ENCODE measurements at regions not wholly inside any gene's neighbourhood (a gene's known extent, or its start where the extent isn't known, plus 50 kb on each side); places are given as distances from the start of the nearest gene placed in this dataset.

GRCh38 chr12:45535610-45536180 lies 193.8 kb upstream of the ARID2 start:
- Histone ChIP-seq H3K4me3 (IDR thresholded peaks at IDR 0.05; ENCODE audit: insufficient read depth, low read depth, low read length) (no peak overlapping the region), H4K20me1 (ENCODE audit: insufficient read depth) (no peaks in the 10 kb centered on the region), H3K27ac (no peak overlapping the region), H3K27me3 (ENCODE audit: insufficient read depth, low read depth) (no peaks in the 10 kb centered on the region), H3K4me1 (ENCODE audit: low read depth, poor library complexity, severe bottlenecking) (no peaks in the 10 kb centered on the region), H3K4me2 (no peak overlapping the region), H3K9ac (no peak overlapping the region), H2AFZ (ENCODE audit: low read depth) (no peak overlapping the region), H3K79me2 (ENCODE audit: insufficient read depth, low read depth) (no peaks in the 10 kb centered on the region), H3K36me3 (ENCODE audit: insufficient read depth) (no peaks in the 10 kb centered on the region)
- no peak for TF ChIP-seq CTCF (conservative IDR thresholded peaks at IDR 0.05; ENCODE audit: low read depth, low read length)

GRCh38 chr12:45536284-45536683 lies 193.2 kb upstream of the ARID2 start:
- Histone ChIP-seq H3K27me3 (ENCODE audit: insufficient read depth, low read depth) (no peaks in the 10 kb centered on the region), H4K20me1 (ENCODE audit: insufficient read depth) (no peaks in the 10 kb centered on the region), H3K36me3 (ENCODE audit: insufficient read depth) (no peaks in the 10 kb centered on the region), H3K4me3 (IDR thresholded peaks at IDR 0.05; ENCODE audit: insufficient read depth, low read depth, low read length) (no peak overlapping the region), H3K4me2 (no peak overlapping the region), H3K79me2 (ENCODE audit: insufficient read depth, low read depth) (no peaks in the 10 kb centered on the region), H2AFZ (ENCODE audit: low read depth) (no peak overlapping the region), H3K4me1 (ENCODE audit: low read depth, poor library complexity, severe bottlenecking) (no peaks in the 10 kb centered on the region), H3K27ac (no peak overlapping the region), H3K9ac (no peak overlapping the region)
- TF ChIP-seq CTCF (conservative IDR thresholded peaks at IDR 0.05; ENCODE audit: low read depth, low read length) = no peak

GRCh38 chr12:45540661-45541341 lies 188.7 kb upstream of the ARID2 start:
- Histone ChIP-seq H3K4me1 (ENCODE audit: low read depth, poor library complexity, severe bottlenecking) (no peaks in the 10 kb centered on the region), H3K4me2 (no peak overlapping the region), H3K79me2 (ENCODE audit: insufficient read depth, low read depth) (no peaks in the 10 kb centered on the region), H2AFZ (ENCODE audit: low read depth) (no peak overlapping the region), H3K9ac (no peak overlapping the region), H3K27me3 (ENCODE audit: insufficient read depth, low read depth) (no peaks in the 10 kb centered on the region), H3K36me3 (ENCODE audit: insufficient read depth) (no peaks in the 10 kb centered on the region), H3K27ac (no peak overlapping the region), H4K20me1 (ENCODE audit: insufficient read depth) (no peaks in the 10 kb centered on the region), H3K4me3 (IDR thresholded peaks at IDR 0.05; ENCODE audit: insufficient read depth, low read depth, low read length) (no peak overlapping the region)
- no peak for TF ChIP-seq CTCF (conservative IDR thresholded peaks at IDR 0.05; ENCODE audit: low read depth, low read length)

- Histone ChIP-seq H3K9ac (no peak overlapping the region), H3K27ac (no peak overlapping the region), H3K79me2 (ENCODE audit: insufficient read depth, low read depth) (no peaks in the 10 kb centered on the region), H3K4me3 (IDR thresholded peaks at IDR 0.05; ENCODE audit: insufficient read depth, low read depth, low read length) (no peak overlapping the region), H3K4me2 (no peak overlapping the region; the same call in 1 of the 2 replicates), H3K27me3 (ENCODE audit: insufficient read depth, low read depth) (no peaks in the 10 kb centered on the region), H3K36me3 (ENCODE audit: insufficient read depth) (no peaks in the 10 kb centered on the region), H4K20me1 (ENCODE audit: insufficient read depth) (no peaks in the 10 kb centered on the region), H3K4me1 (ENCODE audit: low read depth, poor library complexity, severe bottlenecking) (peaks cover 6% of the 10 kb centered on the region), H2AFZ (ENCODE audit: low read depth) (no peak overlapping the region)
- peak; percentile 95 for TF ChIP-seq CTCF (conservative IDR thresholded peaks at IDR 0.05; ENCODE audit: low read depth, low read length)
These were observed 185.6 kb upstream of the ARID2 start for GRCh38 chr12:45543887-45544286.

Data from KMS-11 (cell line).